ENCODE measurements at regions not wholly inside any gene's neighbourhood (a gene's known extent, or its start where the extent isn't known, plus 50 kb on each side); places are given as distances from the start of the nearest gene placed in this dataset.

GRCh38 chr3:166201476-166201875 lies 364.3 kb upstream of the BCHE start:
- no peaks in the 10 kb centered on the region for H3K9me3 ChIP-seq
- DNase-seq (ENCODE audit: low read depth in 1 of 2, low spot score in 1 of 2) (no peak), FAIRE-seq (no peak), ATAC-seq (no peak)
- WGBS (ENCODE audit: missing lambda C conversion rate), result 41% methylated on average over 3 of the region's 3 CpGs
- H3K4me1 ChIP-seq, result no peaks in the 10 kb centered on the region
- ChIA-PET CTCF (no interaction called here), POLR2A (no interaction called here)
- H3K27ac ChIP-seq, result no peak overlapping the region
- no peak overlapping the region for H3K4me2 ChIP-seq
- TF ChIP-seq NR3C1 (IDR thresholded peaks at IDR 0.05) (no peak), ATOH8 (CRISPR knock-in tag; IDR thresholded peaks at IDR 0.05; ENCODE audit: low read depth) (no peak), SREBF2 (IDR thresholded peaks at IDR 0.05) (no peak), BHLHE40 (IDR thresholded peaks at IDR 0.05; ENCODE audit: low read depth, low read length) (no peak), POLR2AphosphoS2 (conservative IDR thresholded peaks at IDR 0.05; ENCODE audit: low read length) (no peak), CBX8 (IDR thresholded peaks at IDR 0.05) (no peak), CBX2 (IDR thresholded peaks at IDR 0.05; ENCODE audit: borderline replicate concordance, low read depth) (no peak), CEBPB (IDR thresholded peaks at IDR 0.05) (no peak), CTCF (IDR thresholded peaks at IDR 0.05) (no peak), HEYL (CRISPR knock-in tag; IDR thresholded peaks at IDR 0.05) (no peak), NPAS2 (CRISPR knock-in tag; IDR thresholded peaks at IDR 0.05; ENCODE audit: borderline replicate concordance) (no peak), REST (IDR thresholded peaks at IDR 0.05) (no peak), ZFP36 (IDR thresholded peaks at IDR 0.05; ENCODE audit: borderline replicate concordance, partially characterized antibody) (no peak), FOXS1 (CRISPR knock-in tag; IDR thresholded peaks at IDR 0.05) (no peak), ZSCAN20 (CRISPR knock-in tag; IDR thresholded peaks at IDR 0.05) (no peak), RAD21 (conservative IDR thresholded peaks at IDR 0.05 in 1 of 2, IDR thresholded peaks at IDR 0.05 in 1 of 2) (no peak)
- no peak overlapping the region for H3K4me3 ChIP-seq

GRCh38 chr3:166199491-166199890 lies 362.3 kb upstream of the BCHE start:
- DNase-seq (ENCODE audit: low read depth in 1 of 2, low spot score in 1 of 2) (no peak), ATAC-seq (no peak), FAIRE-seq (no peak)
- Histone ChIP-seq H3K9me3 (no peaks in the 10 kb centered on the region), H3K4me3 (no peak overlapping the region), H3K4me2 (no peak overlapping the region), H3K4me1 (no peaks in the 10 kb centered on the region), H3K27ac (no peak overlapping the region)
- ChIA-PET CTCF (no interaction called here), POLR2A (no interaction called here)
- TF ChIP-seq RFX5 (IDR thresholded peaks at IDR 0.05) (no peak), SREBF2 (IDR thresholded peaks at IDR 0.05) (no peak)

GRCh38 chr3:166195808-166196207 lies 358.6 kb upstream of the BCHE start:
- 36% methylated on average over 2 of the region's 2 CpGs for WGBS (ENCODE audit: missing lambda C conversion rate)
- Histone ChIP-seq H3K4me2 (no peak overlapping the region), H3K9me3 (no peaks in the 10 kb centered on the region), H3K27ac (no peak overlapping the region), H3K4me1 (no peaks in the 10 kb centered on the region), H3K4me3 (no peak overlapping the region)
- ATAC-seq, result no peak
- FAIRE-seq, result no peak
- ChIA-PET POLR2A (no interaction called here), CTCF (no interaction called here)
- DNase-seq (ENCODE audit: low read depth in 1 of 2, low spot score in 1 of 2), result no peak
- no peak for TF ChIP-seq RFX5 (IDR thresholded peaks at IDR 0.05)
- TF ChIP-seq CHD4 (IDR thresholded peaks at IDR 0.05; ENCODE audit: borderline replicate concordance), result no peak
- TF ChIP-seq CBX8 (IDR thresholded peaks at IDR 0.05), result no peak
- no peak for TF ChIP-seq ELK1 (IDR thresholded peaks at IDR 0.05; ENCODE audit: low read depth, low read length)
- no peak for TF ChIP-seq CTCF (IDR thresholded peaks at IDR 0.05)
- TF ChIP-seq HEYL (CRISPR knock-in tag; IDR thresholded peaks at IDR 0.05), result no peak
- TF ChIP-seq ESRRA (IDR thresholded peaks at IDR 0.05; ENCODE audit: borderline replicate concordance, low read length), result no peak
- TF ChIP-seq REST (IDR thresholded peaks at IDR 0.05), result no peak
